Neural cell (in vitro differentiated cells): ENCODE measurements at regions not wholly inside any gene's neighbourhood (a gene's known extent, or its start where the extent isn't known, plus 50 kb on each side); places are given as distances from the start of the nearest gene placed in this dataset.

Experiments
- H2AFZ ChIP-seq: fragments of 200-600, 300-800 bp; sonication (generic), shearing (Covaris generic); 2 replicates; pipeline ENCODE4 v1.6.0; 2014; ENCODE audit warnings: low read depth, mild to moderate bottlenecking, antibody characterized with exemption, low read length, moderate library complexity
- H3F3A ChIP-seq: fragments of 200-600 bp; shearing (Covaris generic); 2 replicates; pipeline ENCODE4 v1.6.1; 2016; ENCODE audit warnings: mild to moderate bottlenecking, moderate library complexity, mixed read lengths, antibody characterized with exemption, low read length; ENCODE audit not compliant: insufficient read depth, poor library complexity, severe bottlenecking
- H3K27ac ChIP-seq: fragments of 200-600, 300-800 bp; sonication (generic), shearing (Covaris generic); 2 replicates; pipeline ENCODE4 v1.5.1; 2014; ENCODE audit warnings: mild to moderate bottlenecking, low read length, moderate library complexity
- H3K27me3 ChIP-seq: fragments of 300-800, 200-600 bp; sonication (generic), shearing (Covaris generic); 2 replicates; pipeline ENCODE4 v1.6.0; 2014; ENCODE audit warnings: mild to moderate bottlenecking, low read depth, low read length, moderate library complexity; ENCODE audit not compliant: insufficient read depth
- H3K36me3 ChIP-seq: fragments of 300-800, 200-600 bp; sonication (generic), shearing (Covaris generic); 2 replicates; pipeline ENCODE4 v1.5.1; 2014; ENCODE audit warnings: mild to moderate bottlenecking, antibody characterized with exemption, low read length, moderate library complexity; ENCODE audit not compliant: insufficient read depth
- H3K4me2 ChIP-seq: fragments of 300-800, 200-600 bp; sonication (generic), shearing (Covaris generic); 2 replicates; pipeline ENCODE4 v1.6.0; 2014; ENCODE audit warnings: mild to moderate bottlenecking, low read length
- H3K4me3 ChIP-seq: fragments of 300-800, 200-600 bp; sonication (generic), shearing (Covaris generic); 2 replicates; pipeline ENCODE4 v1.5.1; 2014; ENCODE audit warnings: mild to moderate bottlenecking, low read length, moderate library complexity
- H3K79me2 ChIP-seq: fragments of 200-600 bp; shearing (Covaris generic); replicated peaks from 2 replicates; pipeline ENCODE4 v1.6.0; 2014; ENCODE audit warnings: mild to moderate bottlenecking, low read length, moderate library complexity; ENCODE audit not compliant: insufficient read depth
- H3K9ac ChIP-seq: fragments of 300-800, 200-600 bp; sonication (generic), shearing (Covaris generic); 2 replicates; pipeline ENCODE4 v1.6.1; 2016; ENCODE audit warnings: mild to moderate bottlenecking, low read length, mixed read lengths
- H3K9me2 ChIP-seq: fragments of 200-600 bp; shearing (Covaris generic); 2 replicates; pipeline ENCODE4 v1.6.1; 2016; ENCODE audit warnings: mild to moderate bottlenecking, low read length, mixed read lengths; ENCODE audit not compliant: insufficient read depth
- H3K9me3 ChIP-seq: fragments of 200-600, 300-800 bp; sonication (generic), shearing (Covaris generic); 2 replicates; pipeline ENCODE4 v1.6.1; 2016; ENCODE audit warnings: mild to moderate bottlenecking, mixed run types, low read length, moderate library complexity, mixed read lengths
- H4K20me1 ChIP-seq: fragments of 200-600 bp; shearing (Covaris generic); 2 replicates; pipeline ENCODE4 v1.6.1; 2016; ENCODE audit warnings: mild to moderate bottlenecking, mixed run types; ENCODE audit not compliant: insufficient read depth
- EP300 ChIP-seq: fragments of 450-650 bp; conservative IDR thresholded peaks from 2 replicates; pipeline ENCODE4 v1.6.1; 2014; ENCODE audit warnings: antibody characterized with exemption, mild to moderate bottlenecking, moderate library complexity; ENCODE audit not compliant: poor library complexity, severe bottlenecking
- EZH2 ChIP-seq: fragments of 200-600, 300-800 bp; shearing (Covaris generic), sonication (generic); IDR thresholded peaks from 2 replicates; pipeline ENCODE4 v1.6.1; 2014; ENCODE audit warnings: antibody characterized with exemption, low read length, borderline replicate concordance, mild to moderate bottlenecking; ENCODE audit not compliant: insufficient read depth, poor library complexity, severe bottlenecking
- MXI1 ChIP-seq: fragments of 450-650 bp; conservative IDR thresholded peaks from 2 replicates; pipeline ENCODE4 v1.6.1; 2014; ENCODE audit warnings: antibody characterized with exemption, mild to moderate bottlenecking; ENCODE audit not compliant: poor library complexity, severe bottlenecking
- POLR2AphosphoS5 ChIP-seq: IDR thresholded peaks from 2 replicates; pipeline ENCODE4 v1.6.1; 2012
- RAD21 ChIP-seq: fragments of 450-650 bp; conservative IDR thresholded peaks from 2 replicates; pipeline ENCODE4 v1.6.1; 2014; ENCODE audit warnings: antibody characterized with exemption, mild to moderate bottlenecking, moderate library complexity
- SMC3 ChIP-seq: fragments of 450-650 bp; conservative IDR thresholded peaks from 2 replicates; pipeline ENCODE4 v1.6.1; 2014; ENCODE audit warnings: antibody characterized with exemption, mild to moderate bottlenecking, moderate library complexity; ENCODE audit not compliant: poor library complexity
- TAF1 ChIP-seq: IDR thresholded peaks from 2 replicates; pipeline ENCODE4 v1.6.1; 2012; ENCODE audit warnings: low read depth
- TF ChIP-seq, protein P1 (sequence below): IDR thresholded peaks from 2 replicates; pipeline ENCODE4 v1.6.1; 2012; ENCODE audit warnings: borderline replicate concordance
- TF ChIP-seq, protein P2 (sequence below): fragments of 450-650 bp; IDR thresholded peaks from 2 replicates; pipeline ENCODE4 v1.5.1; 2014; ENCODE audit warnings: antibody characterized with exemption, mild to moderate bottlenecking, moderate library complexity; ENCODE audit not compliant: poor library complexity, severe bottlenecking

DNA sequence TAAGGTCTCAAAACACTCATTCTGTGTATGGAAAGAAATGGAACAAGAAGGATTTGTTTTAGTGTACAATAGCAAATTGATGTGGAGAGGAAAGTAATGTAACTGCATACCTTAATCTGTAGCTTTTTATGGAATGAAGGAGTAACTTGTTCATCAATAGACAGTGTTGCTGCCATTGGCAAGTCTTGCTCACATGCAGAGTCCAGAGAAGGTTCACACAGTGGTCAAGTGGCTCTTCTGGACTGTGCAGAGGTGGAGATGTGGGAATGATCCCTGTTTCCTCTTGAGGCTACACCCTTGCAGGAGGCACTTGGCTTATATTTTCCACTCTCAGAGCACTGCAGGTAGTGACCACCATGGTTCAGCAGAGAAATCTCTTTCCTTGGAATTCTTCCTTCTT, 132.9 kb upstream of the ANKH start:
- no peaks in the 10 kb centered on the region for H4K20me1 ChIP-seq
- H2AFZ ChIP-seq = no peak overlapping the region
- H3K9me3 ChIP-seq = no peaks in the 10 kb centered on the region
- H3K4me2 ChIP-seq = no peak overlapping the region
- H3K9ac ChIP-seq = no peak overlapping the region
- H3K27me3 ChIP-seq = no peaks in the 10 kb centered on the region
- no peak overlapping the region for H3K27ac ChIP-seq
- no peak overlapping the region for H3K4me3 ChIP-seq
- H3K79me2 ChIP-seq = no peaks in the 10 kb centered on the region
- H3F3A ChIP-seq = no peaks in the 10 kb centered on the region
- no peaks in the 10 kb centered on the region for H3K36me3 ChIP-seq
- no peak for TF ChIP-seq TAF1
- TF ChIP-seq RAD21 = no peak
- TF ChIP-seq EZH2 = no peak
- TF ChIP-seq, protein P1, sequence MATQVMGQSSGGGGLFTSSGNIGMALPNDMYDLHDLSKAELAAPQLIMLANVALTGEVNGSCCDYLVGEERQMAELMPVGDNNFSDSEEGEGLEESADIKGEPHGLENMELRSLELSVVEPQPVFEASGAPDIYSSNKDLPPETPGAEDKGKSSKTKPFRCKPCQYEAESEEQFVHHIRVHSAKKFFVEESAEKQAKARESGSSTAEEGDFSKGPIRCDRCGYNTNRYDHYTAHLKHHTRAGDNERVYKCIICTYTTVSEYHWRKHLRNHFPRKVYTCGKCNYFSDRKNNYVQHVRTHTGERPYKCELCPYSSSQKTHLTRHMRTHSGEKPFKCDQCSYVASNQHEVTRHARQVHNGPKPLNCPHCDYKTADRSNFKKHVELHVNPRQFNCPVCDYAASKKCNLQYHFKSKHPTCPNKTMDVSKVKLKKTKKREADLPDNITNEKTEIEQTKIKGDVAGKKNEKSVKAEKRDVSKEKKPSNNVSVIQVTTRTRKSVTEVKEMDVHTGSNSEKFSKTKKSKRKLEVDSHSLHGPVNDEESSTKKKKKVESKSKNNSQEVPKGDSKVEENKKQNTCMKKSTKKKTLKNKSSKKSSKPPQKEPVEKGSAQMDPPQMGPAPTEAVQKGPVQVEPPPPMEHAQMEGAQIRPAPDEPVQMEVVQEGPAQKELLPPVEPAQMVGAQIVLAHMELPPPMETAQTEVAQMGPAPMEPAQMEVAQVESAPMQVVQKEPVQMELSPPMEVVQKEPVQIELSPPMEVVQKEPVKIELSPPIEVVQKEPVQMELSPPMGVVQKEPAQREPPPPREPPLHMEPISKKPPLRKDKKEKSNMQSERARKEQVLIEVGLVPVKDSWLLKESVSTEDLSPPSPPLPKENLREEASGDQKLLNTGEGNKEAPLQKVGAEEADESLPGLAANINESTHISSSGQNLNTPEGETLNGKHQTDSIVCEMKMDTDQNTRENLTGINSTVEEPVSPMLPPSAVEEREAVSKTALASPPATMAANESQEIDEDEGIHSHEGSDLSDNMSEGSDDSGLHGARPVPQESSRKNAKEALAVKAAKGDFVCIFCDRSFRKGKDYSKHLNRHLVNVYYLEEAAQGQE = no peak
- TF ChIP-seq SMC3 = no peak
- no peak for TF ChIP-seq EP300
- TF ChIP-seq, protein P2, sequence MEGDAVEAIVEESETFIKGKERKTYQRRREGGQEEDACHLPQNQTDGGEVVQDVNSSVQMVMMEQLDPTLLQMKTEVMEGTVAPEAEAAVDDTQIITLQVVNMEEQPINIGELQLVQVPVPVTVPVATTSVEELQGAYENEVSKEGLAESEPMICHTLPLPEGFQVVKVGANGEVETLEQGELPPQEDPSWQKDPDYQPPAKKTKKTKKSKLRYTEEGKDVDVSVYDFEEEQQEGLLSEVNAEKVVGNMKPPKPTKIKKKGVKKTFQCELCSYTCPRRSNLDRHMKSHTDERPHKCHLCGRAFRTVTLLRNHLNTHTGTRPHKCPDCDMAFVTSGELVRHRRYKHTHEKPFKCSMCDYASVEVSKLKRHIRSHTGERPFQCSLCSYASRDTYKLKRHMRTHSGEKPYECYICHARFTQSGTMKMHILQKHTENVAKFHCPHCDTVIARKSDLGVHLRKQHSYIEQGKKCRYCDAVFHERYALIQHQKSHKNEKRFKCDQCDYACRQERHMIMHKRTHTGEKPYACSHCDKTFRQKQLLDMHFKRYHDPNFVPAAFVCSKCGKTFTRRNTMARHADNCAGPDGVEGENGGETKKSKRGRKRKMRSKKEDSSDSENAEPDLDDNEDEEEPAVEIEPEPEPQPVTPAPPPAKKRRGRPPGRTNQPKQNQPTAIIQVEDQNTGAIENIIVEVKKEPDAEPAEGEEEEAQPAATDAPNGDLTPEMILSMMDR = no peak
- no peak for TF ChIP-seq POLR2AphosphoS5
- no peak for TF ChIP-seq MXI1
- H3K9me2 ChIP-seq = no peaks in the 10 kb centered on the region

DNA sequence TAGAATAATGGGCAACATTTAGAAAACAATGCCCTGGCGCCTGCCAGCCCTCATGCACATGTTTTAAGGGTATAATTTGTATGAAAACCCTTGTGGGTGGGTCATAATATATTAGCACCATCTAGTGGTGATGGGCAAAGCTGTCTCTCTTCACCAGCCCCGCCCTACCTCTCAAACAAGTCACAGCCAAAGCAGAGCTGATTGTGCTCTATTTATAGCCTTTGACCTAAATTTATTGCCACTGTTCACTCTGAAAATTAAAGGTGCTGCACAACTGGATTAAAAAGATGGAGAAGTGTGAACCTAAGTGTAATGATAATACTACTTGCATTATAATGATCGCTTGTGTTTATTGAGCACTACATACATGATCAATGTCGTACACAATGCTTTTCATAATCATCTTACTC, 131.9 kb upstream of the ANKH start:
- Histone ChIP-seq H4K20me1 (no peaks in the 10 kb centered on the region), H3K9me3 (no peaks in the 10 kb centered on the region), H3K27me3 (no peaks in the 10 kb centered on the region), H3F3A (no peaks in the 10 kb centered on the region), H3K9me2 (no peaks in the 10 kb centered on the region), H3K9ac (no peak overlapping the region), H3K27ac (no peak overlapping the region), H3K36me3 (no peaks in the 10 kb centered on the region), H2AFZ (no peak overlapping the region), H3K79me2 (no peaks in the 10 kb centered on the region), H3K4me2 (no peak overlapping the region), H3K4me3 (no peak overlapping the region)
- TF ChIP-seq EZH2 (no peak), SMC3 (peak; percentile 94), POLR2AphosphoS5 (no peak), EP300 (no peak), RAD21 (peak; percentile 88), MXI1 (no peak), TAF1 (no peak)
- TF ChIP-seq, protein P1 = no peak
- TF ChIP-seq, protein P2 = peak; percentile 87
